Muscle of leg (tissue), 3 donors: ENCODE measurements at regions not wholly inside any gene's neighbourhood (a gene's known extent, or its start where the extent isn't known, plus 50 kb on each side); places are given as distances from the start of the nearest gene placed in this dataset.

ENCODE experiments used
- DNase-seq: peaks from one replicate; pipeline ENCODE4 v3.0.0; 2013
- H3K27ac ChIP-seq: one replicate; pipeline ENCODE4 v1.5.1; 2013; ENCODE audit warnings: mild to moderate bottlenecking, low read length, control low read depth
- H3K27me3 ChIP-seq: one replicate; pipeline ENCODE4 v1.6.1; 2013; ENCODE audit warnings: low read length; ENCODE audit not compliant: control insufficient read depth, insufficient read depth
- H3K36me3 ChIP-seq: one replicate; pipeline ENCODE4 v1.6.1; 2013; ENCODE audit warnings: low read length; ENCODE audit not compliant: control insufficient read depth, insufficient read depth
- H3K4me1 ChIP-seq: one replicate; pipeline ENCODE4 v1.6.1; 2013; ENCODE audit warnings: low read length; ENCODE audit not compliant: control insufficient read depth, insufficient read depth
- H3K4me3 ChIP-seq: one replicate; pipeline ENCODE4 v1.5.1; 2013; ENCODE audit warnings: low read length, control low read depth
- H3K9me3 ChIP-seq: replicated peaks from 2 replicates; pipeline ENCODE4 v1.6.1; 2013; ENCODE audit warnings: low read depth, low read length; ENCODE audit not compliant: control insufficient read depth
- WGBS: methylation state at CpG from one replicate; pipeline ENCODE4 v1.1.5; 2013; ENCODE audit warnings: missing lambda C conversion rate; ENCODE audit not compliant: insufficient coverage; 5-methylcytosine and 5-hydroxymethylcytosine counted together

- no peaks in the 10 kb centered on the region for H3K9me3 ChIP-seq
- H3K27me3 ChIP-seq, result peaks cover 4% of the 10 kb centered on the region
- DNase-seq, result peak; percentile 0
- H3K36me3 ChIP-seq, result no peaks in the 10 kb centered on the region
- no peak overlapping the region for H3K4me3 ChIP-seq
- WGBS, result 85% methylated on average over 18 of the region's 22 CpGs
- H3K27ac ChIP-seq, result no peak overlapping the region
- H3K4me1 ChIP-seq, result peaks cover 19% of the 10 kb centered on the region
These were observed 81.7 kb upstream of the SHISAL1 start for GRCh38 chr22:44394246-44395117.

- 68% methylated on average over 7 of the region's 8 CpGs for WGBS
- Histone ChIP-seq H3K4me3 (no peak overlapping the region), H3K9me3 (no peaks in the 10 kb centered on the region), H3K27ac (no peak overlapping the region), H3K27me3 (peaks cover 7% of the 10 kb centered on the region), H3K4me1 (peaks cover 18% of the 10 kb centered on the region), H3K36me3 (no peaks in the 10 kb centered on the region)
- DNase-seq, result no peak
These were observed 80.3 kb upstream of the SHISAL1 start for GRCh38 chr22:44393066-44393465.

GRCh38 chr22:44392446-44392921, 79.7 kb upstream of the SHISAL1 start:
- Histone ChIP-seq H3K36me3 (no peaks in the 10 kb centered on the region), H3K4me3 (no peak overlapping the region), H3K27ac (no peak overlapping the region), H3K4me1 (peaks cover 18% of the 10 kb centered on the region), H3K9me3 (no peaks in the 10 kb centered on the region), H3K27me3 (peaks cover 7% of the 10 kb centered on the region)
- no peak for DNase-seq
- 67% methylated on average over 6 of the region's 6 CpGs for WGBS

GRCh38 chr22:44391481-44392445, 79.0 kb upstream of the SHISAL1 start:
- no peak overlapping the region for H3K4me3 ChIP-seq
- peaks cover 6% of the 10 kb centered on the region for H3K27me3 ChIP-seq
- peaks cover 18% of the 10 kb centered on the region for H3K4me1 ChIP-seq
- DNase-seq, result no peak
- no peaks in the 10 kb centered on the region for H3K9me3 ChIP-seq
- H3K27ac ChIP-seq, result no peak overlapping the region
- 65% methylated on average over 20 of the region's 23 CpGs for WGBS
- no peaks in the 10 kb centered on the region for H3K36me3 ChIP-seq

GRCh38 chr22:44391015-44391414, 78.3 kb upstream of the SHISAL1 start:
- peaks cover 18% of the 10 kb centered on the region for H3K4me1 ChIP-seq
- H3K9me3 ChIP-seq, result no peaks in the 10 kb centered on the region
- no peaks in the 10 kb centered on the region for H3K36me3 ChIP-seq
- H3K27ac ChIP-seq, result no peak overlapping the region
- 43% methylated on average over 3 of the region's 6 CpGs for WGBS
- no peak overlapping the region for H3K4me3 ChIP-seq
- peaks cover 8% of the 10 kb centered on the region for H3K27me3 ChIP-seq
- DNase-seq, result no peak

- no peak overlapping the region for H3K4me3 ChIP-seq
- H3K4me1 ChIP-seq, result peaks cover 16% of the 10 kb centered on the region
- DNase-seq, result no peak
- no peaks in the 10 kb centered on the region for H3K36me3 ChIP-seq
- peaks cover 8% of the 10 kb centered on the region for H3K27me3 ChIP-seq
- H3K9me3 ChIP-seq, result no peaks in the 10 kb centered on the region
- WGBS, result 51% methylated on average over 9 of the region's 9 CpGs
- no peak overlapping the region for H3K27ac ChIP-seq
These were observed 77.8 kb upstream of the SHISAL1 start for GRCh38 chr22:44390613-44390970.

- H3K27ac ChIP-seq, result no peak overlapping the region
- no peaks in the 10 kb centered on the region for H3K36me3 ChIP-seq
- WGBS, result 81% methylated on average over 5 of the region's 5 CpGs
- peaks cover 8% of the 10 kb centered on the region for H3K27me3 ChIP-seq
- H3K4me1 ChIP-seq, result peaks cover 13% of the 10 kb centered on the region
- DNase-seq, result no peak
- no peaks in the 10 kb centered on the region for H3K9me3 ChIP-seq
- H3K4me3 ChIP-seq, result no peak overlapping the region
These were observed 77.3 kb upstream of the SHISAL1 start for GRCh38 chr22:44389926-44390612.

- WGBS, result 65% methylated on average over 8 of the region's 8 CpGs
These were observed 76.4 kb upstream of the SHISAL1 start for GRCh38 chr22:44389181-44389580.

GRCh38 chr22:44387486-44387885, 74.7 kb upstream of the SHISAL1 start:
- H3K9me3 ChIP-seq, result no peaks in the 10 kb centered on the region
- H3K4me3 ChIP-seq, result no peak overlapping the region
- 69% methylated on average over 9 of the region's 10 CpGs for WGBS
- DNase-seq, result no peak
- peaks cover 32% of the 10 kb centered on the region for H3K4me1 ChIP-seq
- H3K36me3 ChIP-seq, result no peaks in the 10 kb centered on the region
- peaks cover 6% of the 10 kb centered on the region for H3K27me3 ChIP-seq
- H3K27ac ChIP-seq, result no peak overlapping the region

More at GRCh38 chr22:44389181-44389580, 76.4 kb upstream of the SHISAL1 start:
- Histone ChIP-seq H3K27me3 (peaks cover 8% of the 10 kb centered on the region), H3K4me1 (peaks cover 17% of the 10 kb centered on the region), H3K9me3 (no peaks in the 10 kb centered on the region), H3K4me3 (no peak overlapping the region), H3K36me3 (no peaks in the 10 kb centered on the region), H3K27ac (no peak overlapping the region)
- DNase-seq, result no peak
